ENCODE measurements at regions not wholly inside any gene's neighbourhood (a gene's known extent, or its start where the extent isn't known, plus 50 kb on each side); places are given as distances from the start of the nearest gene placed in this dataset.

- no peaks in the 10 kb centered on the region for H4K20me1 ChIP-seq (ENCODE audit: insufficient read depth)
- no peak for DNase-seq
- no peaks in the 10 kb centered on the region for H3K9me3 ChIP-seq
- no peak overlapping the region for H3K4me2 ChIP-seq
- CTCF ChIA-PET, result no interaction called here
- H3K27ac ChIP-seq (ENCODE audit: low read depth in 2 of 2, low read length in 1 of 2), result no peak overlapping the region
- H3K79me2 ChIP-seq (ENCODE audit: insufficient read depth), result peaks cover 4% of the 10 kb centered on the region
- peaks cover 3% of the 10 kb centered on the region; the same call in 1 of the 2 replicates for H3K9me2 ChIP-seq
- no peak overlapping the region for H2AFZ ChIP-seq (ENCODE audit: low read depth)
- peak; percentile 90 for TF ChIP-seq RFX5 (IDR thresholded peaks at IDR 0.05; ENCODE audit: low read length)
- TF ChIP-seq NRF1 (IDR thresholded peaks at IDR 0.05; ENCODE audit: low read depth, low read length), result no peak
- POLR2A ChIA-PET, result no interaction called here
- WGBS (ENCODE audit: low lambda C conversion rate), result 53% methylated on average over 3 of the region's 3 CpGs
- no peak overlapping the region for H3K4me3 ChIP-seq (ENCODE audit: low read depth in 2 of 2, low read length in 1 of 2)
- no peaks in the 10 kb centered on the region for H3K4me1 ChIP-seq (ENCODE audit: control insufficient read depth in 1 of 2, insufficient read depth in 2 of 2, low read depth in 1 of 2, low read length in 1 of 2)
- H3F3A ChIP-seq (replicated peaks; ENCODE audit: insufficient read depth), result peaks cover 11% of the 10 kb centered on the region
- H3K27me3 ChIP-seq (ENCODE audit: insufficient read depth), result no peaks in the 10 kb centered on the region
- no peaks in the 10 kb centered on the region for H3K36me3 ChIP-seq (replicated peaks in 1 of 2; ENCODE audit: control insufficient read depth in 1 of 2, insufficient read depth in 2 of 2, low read length in 1 of 2)
- no peak overlapping the region for H3K9ac ChIP-seq
Measured at GRCh38 chr3:74520895-74521294, 93.6 kb downstream of the CNTN3 start.

GRCh38 chr3:74518610-74519009 lies 95.8 kb downstream of the CNTN3 start:
- Histone ChIP-seq H3K36me3 (replicated peaks in 1 of 2; ENCODE audit: control insufficient read depth in 1 of 2, insufficient read depth in 2 of 2, low read length in 1 of 2) (no peaks in the 10 kb centered on the region), H3K9ac (no peak overlapping the region), H3K4me1 (ENCODE audit: control insufficient read depth in 1 of 2, insufficient read depth in 2 of 2, low read depth in 1 of 2, low read length in 1 of 2) (no peaks in the 10 kb centered on the region), H3K27me3 (ENCODE audit: insufficient read depth) (no peaks in the 10 kb centered on the region), H3K9me2 (peaks cover 3% of the 10 kb centered on the region; the same call in 1 of the 2 replicates), H3K27ac (ENCODE audit: low read depth in 2 of 2, low read length in 1 of 2) (no peak overlapping the region), H3K9me3 (no peaks in the 10 kb centered on the region), H2AFZ (ENCODE audit: low read depth) (no peak overlapping the region), H3F3A (replicated peaks; ENCODE audit: insufficient read depth) (peaks cover 4% of the 10 kb centered on the region), H4K20me1 (ENCODE audit: insufficient read depth) (no peaks in the 10 kb centered on the region), H3K4me2 (no peak overlapping the region), H3K79me2 (ENCODE audit: insufficient read depth) (peaks cover 4% of the 10 kb centered on the region), H3K4me3 (ENCODE audit: low read depth in 2 of 2, low read length in 1 of 2) (no peak overlapping the region)
- CTCF ChIA-PET, result no interaction called here
- no peak for TF ChIP-seq IRF3 (IDR thresholded peaks at IDR 0.05; ENCODE audit: low read depth, low read length)
- no peak for TF ChIP-seq POLR2AphosphoS5 (IDR thresholded peaks at IDR 0.05; ENCODE audit: low read depth, low read length)
- no peak for TF ChIP-seq GATA2 (CRISPR knock-in tag; IDR thresholded peaks at IDR 0.05)
- TF ChIP-seq EZH2phosphoT487 (IDR thresholded peaks at IDR 0.05; ENCODE audit: borderline replicate concordance, low read depth), result no peak
- no peak for TF ChIP-seq CHD2 (IDR thresholded peaks at IDR 0.05; ENCODE audit: low read length, partially characterized antibody)
- TF ChIP-seq MEF2A (IDR thresholded peaks at IDR 0.05; ENCODE audit: borderline replicate concordance, low read depth), result no peak
- TF ChIP-seq MXI1 (IDR thresholded peaks at IDR 0.05; ENCODE audit: low read depth, low read length), result no peak
- no peak for TF ChIP-seq GABPA (IDR thresholded peaks at IDR 0.05; ENCODE audit: low read depth)
- TF ChIP-seq USF2 (IDR thresholded peaks at IDR 0.05; ENCODE audit: borderline replicate concordance, low read depth, low read length), result no peak
- TF ChIP-seq FOSL2 (IDR thresholded peaks at IDR 0.05; ENCODE audit: borderline replicate concordance, low read depth), result no peak
- no peak for TF ChIP-seq RXRA (IDR thresholded peaks at IDR 0.05; ENCODE audit: borderline replicate concordance, low read depth)
- no peak for TF ChIP-seq EP300 (IDR thresholded peaks at IDR 0.05; ENCODE audit: borderline replicate concordance in 1 of 2, low read depth in 1 of 2, low read length in 1 of 2)
- TF ChIP-seq USF1 (IDR thresholded peaks at IDR 0.05; ENCODE audit: borderline replicate concordance, low read depth), result no peak
- TF ChIP-seq YY1 (IDR thresholded peaks at IDR 0.05; ENCODE audit: low read depth), result no peak
- no peak for TF ChIP-seq ELF1 (IDR thresholded peaks at IDR 0.05)
- TF ChIP-seq TEAD4 (IDR thresholded peaks at IDR 0.05; ENCODE audit: borderline replicate concordance, insufficient read depth), result no peak
- TF ChIP-seq RCOR1 (IDR thresholded peaks at IDR 0.05; ENCODE audit: low read length), result no peak
- no peak for DNase-seq
- POLR2A ChIA-PET, result no interaction called here
